Mesodermal cell (in vitro differentiated cells): ENCODE measurements at regions not wholly inside any gene's neighbourhood (a gene's known extent, or its start where the extent isn't known, plus 50 kb on each side); places are given as distances from the start of the nearest gene placed in this dataset.

ENCODE experiments used
- H3K27ac ChIP-seq: 2 replicates; pipeline ENCODE4 v1.7.0; 2013; ENCODE audit warnings: mild to moderate bottlenecking, low read depth, low read length, moderate library complexity; ENCODE audit not compliant: severe bottlenecking
- H3K36me3 ChIP-seq: 2 replicates; pipeline ENCODE4 v1.7.1; 2013; ENCODE audit warnings: mild to moderate bottlenecking, low read length, moderate library complexity; ENCODE audit not compliant: control insufficient read depth, insufficient read depth
- H3K4me1 ChIP-seq: one replicate; pipeline ENCODE4 v1.7.1; 2013; ENCODE audit warnings: mild to moderate bottlenecking, low read length; ENCODE audit not compliant: insufficient read depth, control insufficient read depth, poor library complexity, severe bottlenecking
- H3K4me3 ChIP-seq: 2 replicates; pipeline ENCODE4 v1.7.0; 2013; ENCODE audit warnings: low read length, control low read depth, mild to moderate bottlenecking; ENCODE audit not compliant: insufficient read depth, poor library complexity, severe bottlenecking; ENCODE audit errors: extremely low read depth
- H3K9me3 ChIP-seq: 2 replicates; pipeline ENCODE4 v1.7.1; 2013; ENCODE audit warnings: mild to moderate bottlenecking, low read length, moderate library complexity; ENCODE audit not compliant: control insufficient read depth
- WGBS, 2 experiments: methylation state at CpG; one replicate each; pipeline ENCODE4 v1.1.5; 2013; ENCODE audit warnings: missing lambda C conversion rate in 2 of 2; ENCODE audit not compliant: insufficient coverage in 2 of 2; 5-methylcytosine and 5-hydroxymethylcytosine counted together

- Histone ChIP-seq H3K4me3 (no peak overlapping the region), H3K27ac (no peak overlapping the region), H3K4me1 (no peaks in the 10 kb centered on the region), H3K9me3 (no peaks in the 10 kb centered on the region), H3K36me3 (no peaks in the 10 kb centered on the region)
- WGBS, 2 experiments, result 77% methylated on average over 6 of the region's 6 CpGs; no CpG with 5 or more reads in 1 of the 2 experiments
Measured at GRCh38 chrX:128582036-128582435, 529.8 kb upstream of the ACTRT1 start.

- Histone ChIP-seq H3K27ac (no peak overlapping the region), H3K36me3 (no peaks in the 10 kb centered on the region), H3K9me3 (no peaks in the 10 kb centered on the region), H3K4me3 (no peak overlapping the region), H3K4me1 (no peaks in the 10 kb centered on the region)
- no CpG with 5 or more reads among the region's 2 CpGs for WGBS, 2 experiments
Measured at GRCh38 chrX:128581615-128582014, 529.4 kb upstream of the ACTRT1 start.

- Histone ChIP-seq H3K36me3 (no peaks in the 10 kb centered on the region), H3K9me3 (no peaks in the 10 kb centered on the region), H3K4me1 (no peaks in the 10 kb centered on the region), H3K4me3 (no peak overlapping the region), H3K27ac (no peak overlapping the region)
- WGBS, 2 experiments, result 100% methylated on average over 2 of the region's 5 CpGs; no CpG with 5 or more reads in 1 of the 2 experiments
Measured at GRCh38 chrX:128543114-128543513, 490.9 kb upstream of the ACTRT1 start.

GRCh38 chrX:128518508-128518907 lies 466.3 kb upstream of the ACTRT1 start:
- H3K27ac ChIP-seq, result no peak overlapping the region
- no peaks in the 10 kb centered on the region for H3K36me3 ChIP-seq
- WGBS, 2 experiments, result 40% methylated on average over 1 of the region's 3 CpGs; no CpG with 5 or more reads in 1 of the 2 experiments
- H3K4me1 ChIP-seq, result no peaks in the 10 kb centered on the region
- H3K9me3 ChIP-seq, result no peaks in the 10 kb centered on the region
- H3K4me3 ChIP-seq, result no peak overlapping the region

- no peak overlapping the region for H3K4me3 ChIP-seq
- WGBS, 2 experiments, result no CpG with 5 or more reads among the region's 3 CpGs
- no peaks in the 10 kb centered on the region for H3K36me3 ChIP-seq
- H3K9me3 ChIP-seq, result no peaks in the 10 kb centered on the region
- H3K27ac ChIP-seq, result no peak overlapping the region
- no peaks in the 10 kb centered on the region for H3K4me1 ChIP-seq
Measured at GRCh38 chrX:128517691-128518090, 465.5 kb upstream of the ACTRT1 start.

- Histone ChIP-seq H3K9me3 (no peaks in the 10 kb centered on the region), H3K4me1 (no peaks in the 10 kb centered on the region), H3K36me3 (no peaks in the 10 kb centered on the region), H3K4me3 (no peak overlapping the region), H3K27ac (no peak overlapping the region)
Measured at GRCh38 chrX:128504496-128504895, 452.3 kb upstream of the ACTRT1 start.

GRCh38 chrX:128464116-128464515 lies 411.9 kb upstream of the ACTRT1 start:
- 77 to 100% methylated on average over 2 of the region's 5 CpGs for WGBS, 2 experiments
- Histone ChIP-seq H3K9me3 (no peaks in the 10 kb centered on the region), H3K36me3 (no peaks in the 10 kb centered on the region), H3K4me1 (no peaks in the 10 kb centered on the region), H3K4me3 (no peak overlapping the region), H3K27ac (no peak overlapping the region)

- Histone ChIP-seq H3K27ac (no peak overlapping the region), H3K4me3 (no peak overlapping the region), H3K9me3 (no peaks in the 10 kb centered on the region), H3K4me1 (no peaks in the 10 kb centered on the region), H3K36me3 (no peaks in the 10 kb centered on the region)
- WGBS, 2 experiments, result 0 to 32% methylated on average over 1 to 2 of the region's 6 CpGs
Measured at GRCh38 chrX:128460835-128461234, 408.6 kb upstream of the ACTRT1 start.

GRCh38 chrX:128458888-128459287 lies 406.7 kb upstream of the ACTRT1 start:
- Histone ChIP-seq H3K4me1 (no peaks in the 10 kb centered on the region), H3K36me3 (no peaks in the 10 kb centered on the region), H3K4me3 (no peak overlapping the region), H3K9me3 (no peaks in the 10 kb centered on the region), H3K27ac (no peak overlapping the region)
- WGBS, 2 experiments, result no CpG with 5 or more reads among the region's 2 CpGs

GRCh38 chrX:128457674-128458073 lies 405.5 kb upstream of the ACTRT1 start:
- WGBS, 2 experiments, result 100% methylated on average over 1 of the region's 2 CpGs; no CpG with 5 or more reads in 1 of the 2 experiments
- Histone ChIP-seq H3K4me3 (no peak overlapping the region), H3K36me3 (no peaks in the 10 kb centered on the region), H3K4me1 (no peaks in the 10 kb centered on the region), H3K27ac (no peak overlapping the region), H3K9me3 (no peaks in the 10 kb centered on the region)

- no peak overlapping the region for H3K4me3 ChIP-seq
- no CpG with 5 or more reads among the region's 4 CpGs for WGBS, 2 experiments
- H3K36me3 ChIP-seq, result no peaks in the 10 kb centered on the region
- no peak overlapping the region for H3K27ac ChIP-seq
- H3K4me1 ChIP-seq, result no peaks in the 10 kb centered on the region
- no peaks in the 10 kb centered on the region for H3K9me3 ChIP-seq
Measured at GRCh38 chrX:128439159-128439558, 387.0 kb upstream of the ACTRT1 start.
